H9 (cell line): ENCODE measurements at regions not wholly inside any gene's neighbourhood (a gene's known extent, or its start where the extent isn't known, plus 50 kb on each side); places are given as distances from the start of the nearest gene placed in this dataset.

ENCODE experiments used
- DNase-seq: peaks from one replicate; pipeline ENCODE4 v3.0.0-alpha.2; 2017
- H2AFZ ChIP-seq: one replicate; pipeline ENCODE4 v1.6.1; 2013; ENCODE audit warnings: mild to moderate bottlenecking, low read length, control low read depth, moderate library complexity
- H2AK5ac ChIP-seq: 2 replicates; pipeline ENCODE4 v1.6.1; 2013; ENCODE audit warnings: low read length, control low read depth, mixed read lengths; ENCODE audit not compliant: insufficient read length
- H2BK120ac ChIP-seq: one replicate; pipeline ENCODE4 v1.6.1; 2013; ENCODE audit warnings: low read depth, mild to moderate bottlenecking, low read length, control low read depth, inconsistent platforms; ENCODE audit not compliant: poor library complexity, severe bottlenecking
- H2BK12ac ChIP-seq: 2 replicates; pipeline ENCODE4 v1.6.1; 2013; ENCODE audit warnings: low read length, control low read depth, mixed read lengths, low read depth; ENCODE audit not compliant: insufficient read length
- H2BK15ac ChIP-seq: 2 replicates; pipeline ENCODE4 v1.6.1; 2013; ENCODE audit warnings: low read depth, low read length, control low read depth
- H2BK20ac ChIP-seq: one replicate; pipeline ENCODE4 v1.6.1; 2013; ENCODE audit warnings: low read depth, mild to moderate bottlenecking, low read length, control low read depth, inconsistent platforms; ENCODE audit not compliant: poor library complexity, severe bottlenecking
- H2BK5ac ChIP-seq: 2 replicates; pipeline ENCODE4 v1.6.1; 2013; ENCODE audit warnings: low read length, control low read depth, mixed read lengths; ENCODE audit not compliant: insufficient read length
- H3K14ac ChIP-seq: 2 replicates; pipeline ENCODE4 v1.6.1; 2013; ENCODE audit warnings: low read length, control low read depth; ENCODE audit not compliant: insufficient read depth
- H3K18ac ChIP-seq: 2 replicates; pipeline ENCODE4 v1.6.1; 2013; ENCODE audit warnings: low read depth, mild to moderate bottlenecking, mixed read lengths, low read length, control low read depth; ENCODE audit not compliant: insufficient read length
- H3K23ac ChIP-seq: 2 replicates; pipeline ENCODE4 v1.6.1; 2013; ENCODE audit warnings: low read length, control low read depth, mixed read lengths, low read depth; ENCODE audit not compliant: insufficient read length
- H3K23me2 ChIP-seq: 2 replicates; pipeline ENCODE4 v1.6.1; 2013; ENCODE audit warnings: low read depth, mild to moderate bottlenecking, mixed read lengths, low read length, control low read depth; ENCODE audit not compliant: insufficient read length, poor library complexity, severe bottlenecking
- H3K27ac ChIP-seq: 2 replicates; pipeline ENCODE4 v1.5.1; 2013; ENCODE audit warnings: low read length, control low read depth, mixed read lengths, low read depth; ENCODE audit not compliant: insufficient read length
- H3K27me3 ChIP-seq: 2 replicates; pipeline ENCODE4 v1.6.1; 2013; ENCODE audit warnings: low read length, control low read depth, inconsistent platforms; ENCODE audit not compliant: insufficient read depth
- H3K4ac ChIP-seq: 2 replicates; pipeline ENCODE4 v1.6.1; 2013; ENCODE audit warnings: low read depth, mild to moderate bottlenecking, control low read depth, inconsistent platforms, low read length, moderate library complexity
- H3K4me1 ChIP-seq: 2 replicates; pipeline ENCODE4 v1.6.1; 2013; ENCODE audit warnings: low read length, control low read depth, inconsistent platforms; ENCODE audit not compliant: insufficient read depth
- H3K4me2 ChIP-seq: 2 replicates; pipeline ENCODE4 v1.6.1; 2013; ENCODE audit warnings: low read length, control low read depth, mixed read lengths; ENCODE audit not compliant: insufficient read length, insufficient read depth
- H3K56ac ChIP-seq: 2 replicates; pipeline ENCODE4 v1.6.1; 2013; ENCODE audit warnings: low read depth, mild to moderate bottlenecking, mixed read lengths, low read length, control low read depth; ENCODE audit not compliant: insufficient read length
- H3K79me1 ChIP-seq: 2 replicates; pipeline ENCODE4 v1.6.1; 2013; ENCODE audit warnings: low read depth, mild to moderate bottlenecking, moderate library complexity, low read length, control low read depth, inconsistent platforms; ENCODE audit not compliant: insufficient read depth, poor library complexity, severe bottlenecking
- H3K79me2 ChIP-seq: 2 replicates; pipeline ENCODE4 v1.6.1; 2013; ENCODE audit warnings: low read length, control low read depth, inconsistent platforms; ENCODE audit not compliant: insufficient read depth
- H3K9ac ChIP-seq: 2 replicates; pipeline ENCODE4 v1.6.1; 2013; ENCODE audit warnings: low read length, control low read depth, mixed read lengths; ENCODE audit not compliant: insufficient read length; ENCODE audit errors: extremely low read depth
- H3K9me3 ChIP-seq: one replicate; pipeline ENCODE4 v1.6.1; 2013; ENCODE audit warnings: low read depth, low read length, inconsistent platforms; ENCODE audit not compliant: control insufficient read depth
- H3T11ph ChIP-seq: one replicate; pipeline ENCODE4 v1.6.1; 2013; ENCODE audit warnings: mild to moderate bottlenecking, low read length, control low read depth, inconsistent platforms
- H4K20me1 ChIP-seq: one replicate; pipeline ENCODE4 v1.6.1; 2013; ENCODE audit not compliant: control insufficient read depth, insufficient read length, insufficient read depth
- H4K5ac ChIP-seq: 2 replicates; pipeline ENCODE4 v1.6.1; 2013; ENCODE audit warnings: low read depth, mild to moderate bottlenecking, mixed read lengths, low read length, control low read depth; ENCODE audit not compliant: insufficient read length
- H4K8ac ChIP-seq: replicated peaks from 2 replicates; pipeline ENCODE4 v1.6.1; 2013; ENCODE audit warnings: low read length, control low read depth, mixed read lengths, low read depth; ENCODE audit not compliant: insufficient read length
- H4K91ac ChIP-seq: 2 replicates; pipeline ENCODE4 v1.6.1; 2013; ENCODE audit warnings: low read depth, mild to moderate bottlenecking, moderate library complexity, mixed read lengths, low read length, control low read depth; ENCODE audit not compliant: insufficient read length
- H3K27ac Mint-ChIP-seq, 3 experiments: 2 replicates in 2 of 3; 3 replicates in 1 of 3; pipeline ENCODE4 v1.8.0; 2020 to 2021; ENCODE audit warnings: mixed read lengths in 3 of 3, mild to moderate bottlenecking in 1 of 3, moderate library complexity in 1 of 3
- H3K27me3 Mint-ChIP-seq: 2 replicates; pipeline ENCODE4 v1.8.0; 2021; ENCODE audit warnings: low read depth, mild to moderate bottlenecking, moderate library complexity, mixed read lengths
- H3K36me3 Mint-ChIP-seq, 3 experiments: 2 replicates in 2 of 3; 3 replicates in 1 of 3; pipeline ENCODE4 v1.8.0; 2020 to 2021; ENCODE audit warnings: low read depth in 3 of 3, mixed read lengths in 3 of 3; ENCODE audit not compliant: insufficient read depth in 1 of 3
- H3K4me1 Mint-ChIP-seq, 2 experiments: 2 replicates each; pipeline ENCODE4 v1.8.0; 2020; ENCODE audit warnings: mixed read lengths in 2 of 2
- H3K4me3 Mint-ChIP-seq, 2 experiments: 2 replicates in 1 of 2; 3 replicates in 1 of 2; pipeline ENCODE4 v1.8.0; 2020 to 2021; ENCODE audit warnings: mild to moderate bottlenecking in 2 of 2, mixed read lengths in 2 of 2, moderate library complexity in 1 of 2
- H3K9me3 Mint-ChIP-seq, 2 experiments: 2 replicates in 1 of 2; 3 replicates in 1 of 2; pipeline ENCODE4 v1.8.0; 2020; ENCODE audit warnings: mild to moderate bottlenecking in 2 of 2, mixed read lengths in 2 of 2, moderate library complexity in 1 of 2
- WGBS: extraction: QIAGEN DNeasy Blood & Tissue Kit; methylation state at CpG from one replicate; pipeline ENCODE4 v1.1.7; 2013; ENCODE audit warnings: missing lambda C conversion rate, low lambda C conversion rate, mixed read lengths; ENCODE audit not compliant: insufficient read length; ENCODE audit errors: extremely low coverage; 5-methylcytosine and 5-hydroxymethylcytosine counted together
- TF ChIP-seq, protein P1 (sequence below): fragments of 200-600 bp; sonication (generic); conservative IDR thresholded peaks from 3 replicates; pipeline ENCODE4 v1.8.0; 2021; ENCODE audit warnings: antibody characterized with exemption, mild to moderate bottlenecking

DNA sequence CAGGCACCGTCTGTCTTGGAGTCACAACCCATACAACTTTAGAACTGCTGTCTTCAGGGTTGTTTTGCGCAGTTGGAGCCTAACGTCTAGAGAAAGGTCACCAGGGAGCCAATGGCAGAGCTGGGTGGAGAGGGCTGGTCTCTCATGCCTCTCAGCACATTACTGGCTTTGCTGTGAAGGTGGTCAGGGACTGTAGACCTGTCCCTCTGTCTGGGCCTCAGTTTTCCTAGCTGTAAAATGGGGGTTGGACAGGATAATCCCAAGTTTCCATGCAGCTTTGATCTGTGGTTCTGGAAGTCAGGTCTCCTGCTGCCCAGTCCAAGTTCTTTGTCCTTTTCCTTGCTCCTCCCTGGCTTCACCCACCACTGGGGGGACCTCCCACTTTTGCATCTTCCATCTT lies 52.2 kb upstream of the EPB41L1 start:
- peaks cover 84% of the 10 kb centered on the region for H3K27me3 Mint-ChIP-seq
- no peaks in the 10 kb centered on the region for H4K20me1 ChIP-seq
- H3K4me2 ChIP-seq, result no peak overlapping the region
- H3K27me3 ChIP-seq, result peaks cover 29% of the 10 kb centered on the region; the same call in 1 of the 2 replicates
- no peak overlapping the region for H2BK120ac ChIP-seq
- no peak overlapping the region for H2BK20ac ChIP-seq
- no peak overlapping the region for H2BK12ac ChIP-seq
- no peaks in the 10 kb centered on the region for H3K9me3 ChIP-seq
- no peak overlapping the region for H2BK5ac ChIP-seq
- no peaks in the 10 kb centered on the region for H3K79me1 ChIP-seq
- H3K4ac ChIP-seq, result no peak overlapping the region
- no peaks in the 10 kb centered on the region for H3K36me3 Mint-ChIP-seq
- H4K8ac ChIP-seq, result no peak overlapping the region
- H3K9me3 Mint-ChIP-seq, result no peaks in the 10 kb centered on the region; a peak in 1 of 5 replicates
- H3K23ac ChIP-seq, result no peak overlapping the region
- H3K9ac ChIP-seq, result no peak overlapping the region
- H3K4me3 Mint-ChIP-seq, result no peak overlapping the region
- H3K18ac ChIP-seq, result no peak overlapping the region
- H3K4me1 Mint-ChIP-seq, result peaks cover 21 to 22% of the 10 kb centered on the region in 2 experiments
- H2BK15ac ChIP-seq, result no peak overlapping the region
- whole genome bisulfite sequencing, result no CpG with 5 or more reads among the region's 3 CpGs
- no peak overlapping the region for H3K56ac ChIP-seq
- TF ChIP-seq, protein P1, sequence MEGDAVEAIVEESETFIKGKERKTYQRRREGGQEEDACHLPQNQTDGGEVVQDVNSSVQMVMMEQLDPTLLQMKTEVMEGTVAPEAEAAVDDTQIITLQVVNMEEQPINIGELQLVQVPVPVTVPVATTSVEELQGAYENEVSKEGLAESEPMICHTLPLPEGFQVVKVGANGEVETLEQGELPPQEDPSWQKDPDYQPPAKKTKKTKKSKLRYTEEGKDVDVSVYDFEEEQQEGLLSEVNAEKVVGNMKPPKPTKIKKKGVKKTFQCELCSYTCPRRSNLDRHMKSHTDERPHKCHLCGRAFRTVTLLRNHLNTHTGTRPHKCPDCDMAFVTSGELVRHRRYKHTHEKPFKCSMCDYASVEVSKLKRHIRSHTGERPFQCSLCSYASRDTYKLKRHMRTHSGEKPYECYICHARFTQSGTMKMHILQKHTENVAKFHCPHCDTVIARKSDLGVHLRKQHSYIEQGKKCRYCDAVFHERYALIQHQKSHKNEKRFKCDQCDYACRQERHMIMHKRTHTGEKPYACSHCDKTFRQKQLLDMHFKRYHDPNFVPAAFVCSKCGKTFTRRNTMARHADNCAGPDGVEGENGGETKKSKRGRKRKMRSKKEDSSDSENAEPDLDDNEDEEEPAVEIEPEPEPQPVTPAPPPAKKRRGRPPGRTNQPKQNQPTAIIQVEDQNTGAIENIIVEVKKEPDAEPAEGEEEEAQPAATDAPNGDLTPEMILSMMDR, result no peak
- no peak overlapping the region for H4K91ac ChIP-seq
- no peak overlapping the region for H2AFZ ChIP-seq
- H3K79me2 ChIP-seq, result no peaks in the 10 kb centered on the region
- H2AK5ac ChIP-seq, result no peak overlapping the region
- H3K23me2 ChIP-seq, result no peaks in the 10 kb centered on the region
- no peak overlapping the region for H3T11ph ChIP-seq
- H3K27ac Mint-ChIP-seq, result no peak overlapping the region
- no peak overlapping the region for H3K14ac ChIP-seq
- H3K4me1 ChIP-seq, result peaks cover 3% of the 10 kb centered on the region; the same call in 1 of the 2 replicates
- no peak for DNase-seq
- no peak overlapping the region for H4K5ac ChIP-seq
- H3K27ac ChIP-seq, result no peak overlapping the region
